Left colon (tissue), 2 donors: ENCODE measurements at regions not wholly inside any gene's neighbourhood (a gene's known extent, or its start where the extent isn't known, plus 50 kb on each side); places are given as distances from the start of the nearest gene placed in this dataset.

Experiments used
- ATAC-seq: fragments of 200-7000 bp; cut with Tn5 transposase; one replicate; pipeline ENCODE4 v1.9.1; 2020; ENCODE audit warnings: mild to moderate bottlenecking, moderate library complexity
- DNase-seq, 2 donors: peaks; one replicate each; pipeline ENCODE4 v3.0.0-alpha.2; 2020
- intact Hi-C, 2 donors: fragments of 100-400 bp; cut with DNase I in 1 of 2; cut with micrococcal nuclease in 1 of 2; formaldehyde crosslinking; loops; one replicate each; pipeline versions ENCODE4 v1.11.2 to v1.14.0; 2022; cut with DNase I, micrococcal nuclease
- donor health status: DM: no; HTN: no; CAD: no.
- donor health status: DM: yes; HTN: yes; CAD: no.

- intact Hi-C loops = no loop called here
- no peak for DNase-seq
Observed at GRCh38 chr4:54526560-54526959, 131.2 kb upstream of the KIT start.

GRCh38 chr4:54527532-54527931, 130.2 kb upstream of the KIT start:
- DNase-seq = no peak
- intact Hi-C loops = no loop called here
- no peak for ATAC-seq

More at GRCh38 chr4:54526560-54526959, 131.2 kb upstream of the KIT start:
- no peak for ATAC-seq

- peak; percentile 95 for ATAC-seq
- DNase-seq = peak; percentile 33 to 72
- intact Hi-C loops = no loop called here
Observed at GRCh38 chr4:54539500-54540029, 118.2 kb upstream of the KIT start.

- DNase-seq (no peak), ATAC-seq (no peak)
- intact Hi-C loops = no loop called here
Observed at GRCh38 chr4:54540931-54541330, 116.8 kb upstream of the KIT start.

- ATAC-seq = no peak
- intact Hi-C loops = no loop called here
- no peak for DNase-seq
Observed at GRCh38 chr4:54541426-54542118, 116.2 kb upstream of the KIT start.

- DNase-seq (no peak), ATAC-seq (no peak)
- intact Hi-C loops = no loop called here
Observed at GRCh38 chr4:54542119-54542438, 115.7 kb upstream of the KIT start.

- ATAC-seq (no peak), DNase-seq (no peak)
- intact Hi-C loops = no loop called here
Observed at GRCh38 chr4:54542540-54543041, 115.2 kb upstream of the KIT start.

- ATAC-seq = no peak
- intact Hi-C loops = no loop called here
- DNase-seq = no peak
Observed at GRCh38 chr4:54543088-54543795, 114.5 kb upstream of the KIT start.

- intact Hi-C loops = no loop called here
- no peak for DNase-seq
Observed at GRCh38 chr4:54545663-54546424, 111.9 kb upstream of the KIT start.

GRCh38 chr4:54547299-54548097, 110.3 kb upstream of the KIT start:
- ATAC-seq = peak; percentile 92
- DNase-seq = peak; percentile 45 to 59
- intact Hi-C loops = no loop called here

More at GRCh38 chr4:54545663-54546424, 111.9 kb upstream of the KIT start:
- ATAC-seq = no peak

- ATAC-seq (no peak), DNase-seq (no peak)
- intact Hi-C loops = no loop called here
Observed at GRCh38 chr4:54548098-54548620, 109.6 kb upstream of the KIT start.

- ATAC-seq (no peak), DNase-seq (no peak)
- intact Hi-C loops = no loop called here
Observed at GRCh38 chr4:54548831-54549460, 108.8 kb upstream of the KIT start.

GRCh38 chr4:54550395-54551171, 107.2 kb upstream of the KIT start:
- DNase-seq (no peak), ATAC-seq (no peak)
- intact Hi-C loops = no loop called here

- no peak for DNase-seq
- no peak for ATAC-seq
- intact Hi-C loops = no loop called here
Observed at GRCh38 chr4:54553001-54553400, 104.8 kb upstream of the KIT start.

- intact Hi-C loops = no loop called here
- ATAC-seq (no peak), DNase-seq (no peak)
Observed at GRCh38 chr4:54554339-54554990, 103.3 kb upstream of the KIT start.

GRCh38 chr4:54556051-54556450, 101.7 kb upstream of the KIT start:
- DNase-seq (no peak), ATAC-seq (no peak)
- intact Hi-C loops = no loop called here

- ATAC-seq (peak; percentile 72), DNase-seq (no peak)
- intact Hi-C loops = no loop called here
Observed at GRCh38 chr4:54556587-54556986, 101.2 kb upstream of the KIT start.
